Adrenal gland (tissue), 9 donors: ENCODE measurements at regions not wholly inside any gene's neighbourhood (a gene's known extent, or its start where the extent isn't known, plus 50 kb on each side); places are given as distances from the start of the nearest gene placed in this dataset.
"Not testable (repeated sequence)": the region's sequence is repeated elsewhere in the genome, so short reads cannot be mapped to it uniquely, and the experiment has no call there.

Experiments used
- DNase-seq, 7 donors: peaks; one replicate each; pipeline ENCODE4 v3.0.0-alpha.2; 2019 to 2020
- H3K27ac ChIP-seq, 5 donors: fragments of 200-600 bp; sonication (generic) in 4 of 5; 1 replicate in 3 of 5; 2 replicates in 2 of 5; pipeline versions ENCODE4 v1.5.1 to v1.8.0; 2016 to 2020; ENCODE audit warnings: mild to moderate bottlenecking in 1 of 5
- H3K27me3 ChIP-seq: fragments of 200-600 bp; 2 replicates; pipeline ENCODE4 v1.8.0; 2021
- H3K36me3 ChIP-seq, 2 donors: fragments of 200-600 bp; replicated peaks in 1 of 2; 1 replicate in 1 of 2; 2 replicates in 1 of 2; pipeline versions ENCODE4 v1.5.1 to v1.8.0; 2018 to 2022
- H3K4me1 ChIP-seq, 2 donors: fragments of 200-600 bp; replicated peaks in 1 of 2; 1 replicate in 1 of 2; 2 replicates in 1 of 2; pipeline versions ENCODE4 v1.5.1 to v1.8.0; 2018 to 2021
- H3K4me3 ChIP-seq, 4 donors: fragments of 200-600 bp; sonication (generic) in 3 of 4; one replicate each; pipeline ENCODE4 v1.5.1; 2016 to 2018
- H3K9me3 ChIP-seq, 3 donors: fragments of 200-600 bp; sonication (generic) in 1 of 3; replicated peaks in 1 of 3; 1 replicate in 2 of 3; 2 replicates in 1 of 3; pipeline versions ENCODE4 v1.5.1 to v1.8.0; 2016 to 2021
- CTCF ChIP-seq, 6 experiments: fragments of 450-650 bp in 4 of 6; fragments of 200-600 bp in 2 of 6; sonication (generic) in 1 of 6; IDR thresholded peaks; 1 replicate in 5 of 6; 2 replicates in 1 of 6; pipeline versions ENCODE4 v1.5.1 to v1.8.0; 2016 to 2021; ENCODE audit warnings: antibody characterized with exemption in 6 of 6, mild to moderate bottlenecking in 2 of 6, moderate library complexity in 1 of 6
- POLR2A ChIP-seq, 2 donors: fragments of 450-650 bp; IDR thresholded peaks; one replicate each; pipeline ENCODE4 v1.6.1; 2017; ENCODE audit warnings: antibody characterized with exemption in 2 of 2, mild to moderate bottlenecking in 2 of 2, moderate library complexity in 1 of 2
- WGBS, 4 donors: extraction: QIAGEN DNeasy Blood & Tissue Kit in 2 of 4; methylation state at CpG; one replicate each; pipeline versions ENCODE4 v1.1.5 to v1.1.7; 2013 to 2017; 5-methylcytosine and 5-hydroxymethylcytosine counted together
- intact Hi-C, 2 donors: fragments of 100-400 bp; cut with DNase I; formaldehyde crosslinking; loops; one replicate each; pipeline versions ENCODE4 v1.14.1 to v1.15.0; 2022 to 2023
- donor health status: healthy with polysubstance abuse.
- donor health status: Bipolar disorder and iron deficiency.
- donor health status: DM: yes; HTN: yes; CAD: no.
- donor health status: DM: no; HTN: no; CAD: no.
- donor health status: DM: no; HTN: no; CAD: no.

- intact Hi-C loops, result no loop called here
- no peak overlapping the region for H3K27ac ChIP-seq
- H3K9me3 ChIP-seq, result no peaks in the 10 kb centered on the region
- H3K36me3 ChIP-seq, result no peaks in the 10 kb centered on the region
- H3K4me3 ChIP-seq, result no peak overlapping the region
- WGBS, 4 donors, result 61 to 87% (median 77%) methylated on average over 4 of the region's 4 CpGs
- peaks cover 0 to 12% of the 10 kb centered on the region in 2 donors for H3K4me1 ChIP-seq
- TF ChIP-seq POLR2A (IDR thresholded peaks at IDR 0.05) (no peak), CTCF (IDR thresholded peaks at IDR 0.05) (no peak)
- no peak for DNase-seq
- no peaks in the 10 kb centered on the region for H3K27me3 ChIP-seq
These were observed 170.2 kb upstream of the AUTS2 start for GRCh38 chr7:69428089-69428488.

- intact Hi-C loops, result no loop called here
- peak overlapping the region in 2 of 5 donors; percentile 11 to 23 for H3K27ac ChIP-seq
- TF ChIP-seq POLR2A (IDR thresholded peaks at IDR 0.05), result no peak
- TF ChIP-seq CTCF (IDR thresholded peaks at IDR 0.05), result no peak
- H3K36me3 ChIP-seq, result no peaks in the 10 kb centered on the region
- no peaks in the 10 kb centered on the region for H3K27me3 ChIP-seq
- no peak overlapping the region for H3K4me3 ChIP-seq
- DNase-seq, result peak in 5 of 7 donors; percentile 34 to 62 (median 45)
- H3K4me1 ChIP-seq, result peaks cover 0 to 12% of the 10 kb centered on the region in 2 donors
- 32 to 54% (median 35%) methylated on average over 16 of the region's 16 CpGs for WGBS, 4 donors
- H3K9me3 ChIP-seq, result no peaks in the 10 kb centered on the region
These were observed 168.3 kb upstream of the AUTS2 start for GRCh38 chr7:69429911-69430383.

GRCh38 chr7:69430384-69431021, 167.8 kb upstream of the AUTS2 start:
- Histone ChIP-seq H3K9me3 (no peaks in the 10 kb centered on the region), H3K36me3 (no peaks in the 10 kb centered on the region), H3K27ac (peak overlapping the region in 2 of 5 donors; percentile 11 to 23), H3K27me3 (no peaks in the 10 kb centered on the region), H3K4me1 (peaks cover 0 to 12% of the 10 kb centered on the region in 2 donors), H3K4me3 (no peak overlapping the region)
- TF ChIP-seq CTCF (IDR thresholded peaks at IDR 0.05), result no peak
- no peak for TF ChIP-seq POLR2A (IDR thresholded peaks at IDR 0.05)
- 49 to 61% (median 55%) methylated on average over 16 of the region's 16 CpGs for WGBS, 4 donors
- intact Hi-C loops, result no loop called here
- DNase-seq, result peak in 6 of 7 donors; percentile 13 to 60 (median 33)

- no peak overlapping the region for H3K27ac ChIP-seq
- TF ChIP-seq CTCF (IDR thresholded peaks at IDR 0.05) (no peak), POLR2A (IDR thresholded peaks at IDR 0.05) (no peak)
- no peaks in the 10 kb centered on the region for H3K27me3 ChIP-seq
- H3K9me3 ChIP-seq, result no peaks in the 10 kb centered on the region
- intact Hi-C loops, result no loop called here
- DNase-seq, result no peak
- H3K4me3 ChIP-seq, result no peak overlapping the region
- H3K36me3 ChIP-seq, result no peaks in the 10 kb centered on the region
- 86 to 93% (median 90%) methylated on average over 4 of the region's 4 CpGs for WGBS, 4 donors
- H3K4me1 ChIP-seq, result peaks cover 0 to 12% of the 10 kb centered on the region in 2 donors
These were observed 166.6 kb upstream of the AUTS2 start for GRCh38 chr7:69431626-69432025.

GRCh38 chr7:69432276-69432675, 166.0 kb upstream of the AUTS2 start:
- intact Hi-C loops, H3K9me3 ChIP-seq: not testable (repeated sequence)
- WGBS, 4 donors, result 75 to 92% (median 83%) methylated on average over 5 of the region's 5 CpGs

More at GRCh38 chr7:69432276-69432675, 166.0 kb upstream of the AUTS2 start:
- not testable (repeated sequence) for H3K27me3 ChIP-seq, H3K4me3 ChIP-seq, H3K27ac ChIP-seq, DNase-seq, H3K36me3 ChIP-seq
- peaks cover 0 to 12% of the 10 kb centered on the region in 2 donors for H3K4me1 ChIP-seq
